Forelimb muscle (tissue), 1 donor: ENCODE measurements at regions not wholly inside any gene's neighbourhood (a gene's known extent, or its start where the extent isn't known, plus 50 kb on each side); places are given as distances from the start of the nearest gene placed in this dataset.
"Not testable (repeated sequence)": the region's sequence is repeated elsewhere in the genome, so short reads cannot be mapped to it uniquely, and the experiment has no call there.

Source experiments
- DNase-seq: peaks from one replicate; pipeline ENCODE4 v3.0.0-alpha.2; 2013; ENCODE audit warnings: low read depth

DNA sequence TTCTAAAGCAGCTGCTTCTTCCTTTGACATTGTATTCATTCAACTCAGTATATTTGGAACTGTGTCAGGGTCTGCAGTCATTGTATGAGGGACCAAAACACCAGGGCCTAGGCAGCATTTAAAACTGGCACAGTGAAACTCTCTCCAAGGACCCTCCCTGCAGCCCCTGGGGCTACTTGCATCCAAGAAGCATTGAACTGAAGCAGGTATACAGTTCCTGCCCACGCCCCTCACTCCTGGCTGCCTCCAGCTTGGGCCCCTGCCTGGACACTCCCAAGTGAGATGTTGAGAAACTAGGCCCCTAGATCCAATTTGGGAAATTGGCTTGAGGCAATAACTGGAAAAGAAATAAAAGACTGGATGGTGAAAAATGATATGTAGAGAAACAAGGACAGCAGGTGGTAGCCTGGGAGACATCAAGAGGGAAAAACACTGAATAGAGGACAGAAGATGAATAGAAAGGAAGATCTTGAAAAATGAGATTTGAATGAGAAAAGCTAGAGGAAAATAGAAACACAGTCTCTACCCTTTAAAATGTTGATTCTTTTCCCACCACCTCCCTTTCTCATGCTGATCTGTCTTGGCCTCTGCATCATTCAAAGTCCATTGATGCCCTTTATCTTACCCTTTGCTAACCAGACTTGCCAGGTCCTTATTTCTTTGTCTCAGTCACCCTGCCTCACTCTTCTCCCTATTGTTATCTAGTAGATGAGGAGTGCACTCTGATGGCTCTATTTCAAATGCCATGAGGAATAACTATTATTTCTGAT is 368.8 kb upstream of the CDH8 start:
- no peak for DNase-seq

DNA sequence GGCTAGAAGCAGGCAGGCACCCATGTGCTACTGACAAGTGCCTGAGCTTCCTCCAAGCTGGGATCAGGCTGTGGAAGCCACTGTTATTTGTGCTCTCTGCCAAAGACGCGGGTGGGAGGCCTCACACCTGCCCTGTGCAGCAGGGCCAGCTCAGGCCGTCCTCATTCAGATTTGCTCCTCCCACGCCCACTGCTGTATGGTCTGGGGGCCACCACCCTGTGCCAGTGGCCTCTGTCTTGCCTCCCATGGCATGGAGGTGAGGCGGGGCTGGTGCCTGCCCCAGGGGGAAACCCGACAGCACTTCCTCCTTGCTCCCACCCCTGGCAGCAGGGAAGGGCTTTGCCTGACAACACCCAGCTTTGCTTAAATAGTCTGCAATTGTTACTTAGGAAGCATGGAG is 356.5 kb upstream of the CDH8 start:
- DNase-seq, result no peak

GRCh38 chr16:62391940-62392339 is 355.7 kb upstream of the CDH8 start:
- no peak for DNase-seq

DNA sequence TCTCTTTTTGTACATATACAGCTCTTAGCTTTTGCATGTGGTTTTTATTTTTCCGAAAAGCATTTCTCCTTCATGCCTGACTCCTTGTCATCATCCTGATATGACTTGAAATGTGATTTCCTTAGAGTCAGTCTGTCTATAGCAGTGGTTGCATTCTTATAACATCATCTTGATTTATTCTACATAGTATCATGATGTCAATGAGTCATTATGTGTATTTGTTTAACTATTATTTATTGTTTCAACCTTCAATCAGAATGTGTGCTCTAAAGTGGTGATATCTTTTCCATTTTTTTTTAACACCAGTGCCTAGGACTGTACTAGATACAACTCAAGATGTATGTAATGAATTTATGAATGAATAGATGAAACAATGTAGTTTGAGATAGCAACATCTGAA is 354.9 kb upstream of the CDH8 start:
- DNase-seq, result no peak

DNA sequence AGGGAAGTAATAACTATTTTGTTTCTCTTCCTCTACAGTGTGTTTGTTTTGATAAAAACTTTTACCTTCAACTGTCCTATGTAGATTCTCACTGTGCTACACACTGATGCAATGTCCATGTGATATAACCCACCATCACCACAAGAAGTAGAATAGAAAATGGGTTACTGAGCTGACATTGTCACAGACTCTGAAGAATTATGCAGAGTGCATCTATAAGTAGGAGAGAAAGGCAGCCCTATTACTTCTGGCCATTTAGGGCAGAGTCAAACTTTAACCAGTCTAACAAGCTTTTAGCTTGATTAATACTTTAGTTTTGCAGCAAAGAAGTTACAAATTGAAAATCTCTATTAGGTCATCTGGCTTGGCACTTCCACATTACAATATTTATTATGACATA is 354.0 kb upstream of the CDH8 start:
- DNase-seq, result no peak

GRCh38 chr16:62386411-62386810 is 350.2 kb upstream of the CDH8 start:
- no peak for DNase-seq

DNA sequence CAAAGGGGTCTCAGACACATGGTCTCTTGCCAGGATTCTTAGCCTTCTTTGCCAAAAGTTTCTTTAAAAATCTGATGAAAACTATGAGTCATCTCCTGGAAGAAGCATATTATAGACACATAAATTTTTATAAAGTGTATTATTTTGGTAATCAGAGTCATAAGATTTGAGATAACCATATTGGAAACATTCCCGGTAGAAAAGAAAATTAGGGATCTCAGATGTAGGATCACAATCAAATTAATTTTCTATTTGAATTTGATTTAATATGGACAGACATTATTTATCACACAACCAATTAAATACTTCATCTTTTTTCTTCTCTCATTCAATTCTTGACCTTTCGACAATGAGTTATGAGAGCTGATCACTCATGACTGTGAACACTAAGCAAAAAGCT is 347.7 kb upstream of the CDH8 start:
- no peak for DNase-seq

DNA sequence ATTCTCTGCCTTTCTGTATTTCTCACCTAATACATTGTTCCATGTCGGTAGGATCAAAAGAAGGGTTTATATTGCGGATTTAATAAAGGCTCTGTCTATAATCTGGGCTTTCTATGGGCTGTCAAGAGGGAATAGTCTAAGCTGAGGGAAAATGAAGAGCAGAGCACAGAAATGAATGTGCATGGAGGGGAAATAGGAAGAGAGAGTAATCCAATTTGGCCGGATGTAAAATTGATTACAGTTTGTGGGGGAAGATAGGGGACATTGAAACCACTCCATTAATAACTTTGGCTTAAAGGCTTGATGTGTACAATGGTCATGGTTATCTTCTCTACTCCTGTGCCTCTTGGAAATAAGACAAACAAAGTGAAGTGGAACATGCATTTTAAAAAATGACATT is 334.2 kb upstream of the CDH8 start:
- DNase-seq, result no peak

- no peak for DNase-seq
These were observed 327.3 kb upstream of the CDH8 start for GRCh38 chr16:62363501-62363900.

GRCh38 chr16:62353355-62353754 is 317.1 kb upstream of the CDH8 start:
- DNase-seq, result no peak

DNA sequence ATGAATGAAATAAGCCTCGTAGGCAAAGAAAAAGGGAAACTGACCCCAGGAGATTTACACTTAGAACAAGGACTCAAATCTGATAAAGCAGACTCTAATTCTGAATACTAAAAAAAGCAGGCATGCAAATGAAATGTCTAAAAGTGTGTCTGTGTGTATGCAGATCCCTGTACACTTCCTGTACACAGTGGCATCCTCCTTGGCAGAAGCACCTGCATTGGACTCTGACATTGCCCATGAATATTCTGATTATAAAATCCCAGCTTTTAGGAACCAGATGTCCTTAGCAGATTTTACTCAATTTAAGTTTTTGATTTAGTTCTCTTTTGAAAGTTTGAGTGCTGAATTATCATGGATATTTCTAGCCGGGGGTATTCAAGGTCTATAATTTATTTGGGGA is 306.0 kb upstream of the CDH8 start:
- DNase-seq, result no peak

DNA sequence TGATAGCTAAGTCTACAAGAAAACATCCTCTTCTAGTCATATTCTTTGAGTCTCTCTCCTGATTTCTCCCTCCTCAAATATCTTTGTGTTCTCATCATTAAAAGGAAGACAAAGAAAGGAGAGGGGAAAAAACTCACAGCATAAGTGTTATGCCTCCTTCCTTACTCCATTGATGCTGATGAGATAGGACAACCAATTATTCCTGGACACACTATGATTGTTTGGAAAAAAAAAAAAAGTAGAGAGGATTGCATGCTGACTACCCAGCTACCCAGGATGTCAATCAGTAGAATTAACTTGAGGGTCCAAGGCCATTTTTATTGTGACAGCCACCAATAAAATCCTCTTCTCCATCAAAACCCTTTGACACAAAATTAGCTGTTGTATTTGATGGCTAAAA is 299.1 kb upstream of the CDH8 start:
- DNase-seq, result no peak

DNA sequence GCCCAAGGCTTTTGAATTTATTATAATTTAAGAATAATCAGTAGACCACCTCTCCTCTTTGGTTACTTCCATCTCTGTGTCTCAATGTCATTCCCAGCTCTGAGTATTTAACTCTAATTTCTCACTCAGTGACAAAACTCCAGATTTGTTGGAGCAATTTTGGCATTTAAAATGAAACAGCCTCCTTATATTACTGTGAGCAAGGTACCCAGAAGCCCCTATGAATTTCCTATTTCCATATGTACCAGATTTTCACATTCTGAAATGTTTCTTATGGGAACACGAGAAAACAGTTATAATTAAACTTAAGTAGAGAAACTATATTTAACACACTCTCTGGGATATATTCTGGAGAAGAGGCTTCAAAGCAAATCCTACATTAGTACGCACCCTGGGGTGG is 285.4 kb upstream of the CDH8 start:
- no peak for DNase-seq

- DNase-seq, result no peak
These were observed 262.4 kb upstream of the CDH8 start for GRCh38 chr16:62298600-62298999.

GRCh38 chr16:62294213-62294972 is 258.2 kb upstream of the CDH8 start:
- DNase-seq, result no peak

DNA sequence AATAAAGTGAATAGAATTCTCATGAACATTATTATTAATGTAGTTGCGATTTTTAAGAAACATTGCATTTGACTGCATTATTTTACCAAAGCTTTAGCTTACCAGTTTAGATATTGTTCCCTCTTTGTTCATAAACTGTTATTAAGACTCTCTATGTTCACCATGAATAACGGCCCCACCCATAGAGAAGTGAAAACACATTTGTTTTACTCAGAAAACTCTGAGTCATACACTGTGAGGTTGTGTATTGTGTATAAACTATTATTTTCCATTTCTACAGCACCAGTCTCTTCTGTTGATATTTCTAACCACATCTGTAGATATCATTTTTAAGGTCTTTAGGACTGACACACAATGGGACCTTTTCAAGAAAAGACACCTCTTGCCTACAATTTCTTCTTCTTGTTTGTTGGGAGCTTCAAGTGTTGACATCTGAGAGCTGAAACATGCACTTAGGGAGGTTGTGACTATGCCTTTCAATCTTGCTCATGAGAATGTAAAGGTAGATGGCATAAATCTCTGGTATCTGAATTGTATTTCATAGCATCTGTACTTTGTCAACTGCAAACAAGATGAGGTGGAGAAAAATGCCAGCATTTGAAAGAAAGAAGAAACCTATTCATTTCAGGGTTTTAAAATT is 252.9 kb upstream of the CDH8 start:
- DNase-seq, result no peak

GRCh38 chr16:62280506-62280905 is 244.3 kb upstream of the CDH8 start:
- DNase-seq, result no peak

DNA sequence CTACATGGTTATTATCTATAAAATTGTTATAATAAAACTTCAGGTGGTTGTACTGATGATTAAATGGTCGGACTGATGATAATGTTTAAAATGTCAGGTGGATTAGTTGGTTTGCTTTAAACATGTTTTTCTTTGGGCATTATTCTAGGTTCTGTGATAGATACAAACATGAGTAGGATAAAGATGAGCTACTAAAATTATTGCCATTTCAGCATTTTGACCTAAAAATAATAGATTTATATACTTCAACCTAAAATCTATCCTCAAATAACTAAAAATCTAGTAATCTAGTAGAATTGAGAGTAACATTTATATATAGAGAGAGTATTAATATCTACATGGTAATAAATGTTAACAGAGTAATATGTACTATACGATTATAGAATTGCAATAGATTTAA is 241.7 kb upstream of the CDH8 start:
- no peak for DNase-seq

- no peak for DNase-seq
These were observed 240.4 kb upstream of the CDH8 start for GRCh38 chr16:62276637-62277036.

DNA sequence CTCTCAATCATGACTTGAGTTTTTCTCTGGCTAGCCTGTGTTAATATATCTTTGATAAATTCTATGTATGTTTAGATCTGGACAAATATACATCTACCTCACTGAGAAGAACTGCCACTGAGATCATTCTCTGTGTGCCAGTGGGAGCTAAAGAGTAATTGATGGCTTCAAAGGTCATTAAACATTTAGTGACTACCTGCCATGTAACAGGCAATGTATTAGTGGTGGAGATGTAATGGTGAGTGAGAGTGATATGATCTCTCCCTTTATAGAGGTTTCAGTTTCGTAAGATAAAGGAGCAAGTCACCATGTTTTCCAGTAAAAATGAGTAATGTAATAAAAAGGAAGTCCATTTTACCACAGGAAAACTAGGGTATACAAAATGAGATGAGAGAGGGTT is 235.8 kb upstream of the CDH8 start:
- DNase-seq, result no peak

GRCh38 chr16:62261760-62262159 is 225.5 kb upstream of the CDH8 start:
- DNase-seq, result no peak

DNA sequence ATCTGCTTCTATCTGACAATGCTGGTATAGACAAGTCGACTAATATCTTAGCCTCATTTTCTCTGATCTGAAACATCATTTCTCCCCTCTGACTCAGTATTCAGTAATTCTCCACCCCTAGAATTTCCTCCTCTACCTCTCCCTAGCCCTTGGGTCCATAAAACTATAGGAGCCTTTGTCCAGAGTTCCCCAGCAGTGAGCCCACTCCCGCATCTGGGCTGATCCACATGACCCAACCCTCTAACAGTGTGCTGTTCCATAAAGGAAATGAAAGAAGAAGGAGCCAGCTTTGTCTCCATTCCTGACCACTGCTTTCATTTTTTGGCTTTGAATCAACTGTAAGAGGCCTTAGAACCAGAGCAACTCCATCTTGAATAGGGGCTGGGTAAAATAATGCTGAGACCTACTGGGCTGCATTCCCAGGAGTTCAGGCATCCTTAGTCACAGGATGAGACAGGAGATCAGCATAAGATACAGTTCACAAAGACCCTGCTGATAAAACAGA is 222.7 kb upstream of the CDH8 start:
- not testable (repeated sequence) for DNase-seq

- no peak for DNase-seq
These were observed 220.2 kb upstream of the CDH8 start for GRCh38 chr16:62256406-62256805.
